CD4-positive, alpha-beta T cell treated with Interleukin-4 for 4 hours (primary cell): ENCODE measurements at regions not wholly inside any gene's neighbourhood (a gene's known extent, or its start where the extent isn't known, plus 50 kb on each side); places are given as distances from the start of the nearest gene placed in this dataset.

Source experiments
- DNase-seq: peaks from one replicate; pipeline ENCODE4 v3.0.0-alpha.2; 2020

GRCh38 chr3:124201786-124202185, 209.9 kb upstream of the ROPN1 start:
- no peak for DNase-seq

DNA sequence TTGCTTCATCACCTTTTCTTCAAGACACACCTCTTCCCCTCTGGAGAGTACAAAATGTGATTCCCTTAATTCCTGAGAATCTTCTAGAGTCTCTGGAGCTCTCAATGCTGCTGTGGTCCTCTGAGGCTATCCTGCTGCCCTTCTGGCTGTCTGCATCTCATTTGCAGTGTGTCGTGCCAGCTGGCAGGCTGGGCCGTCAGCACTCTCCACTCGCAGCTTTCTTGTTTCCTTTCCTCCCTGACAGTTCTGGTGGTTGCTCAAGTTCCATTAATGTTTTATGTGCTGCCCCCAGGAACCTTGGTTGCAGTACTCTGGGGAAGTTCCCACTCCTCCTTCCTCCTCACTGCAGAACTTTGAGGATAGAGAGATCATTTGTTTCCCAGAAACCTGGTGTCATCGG, 210.8 kb upstream of the ROPN1 start:
- DNase-seq: no peak

DNA sequence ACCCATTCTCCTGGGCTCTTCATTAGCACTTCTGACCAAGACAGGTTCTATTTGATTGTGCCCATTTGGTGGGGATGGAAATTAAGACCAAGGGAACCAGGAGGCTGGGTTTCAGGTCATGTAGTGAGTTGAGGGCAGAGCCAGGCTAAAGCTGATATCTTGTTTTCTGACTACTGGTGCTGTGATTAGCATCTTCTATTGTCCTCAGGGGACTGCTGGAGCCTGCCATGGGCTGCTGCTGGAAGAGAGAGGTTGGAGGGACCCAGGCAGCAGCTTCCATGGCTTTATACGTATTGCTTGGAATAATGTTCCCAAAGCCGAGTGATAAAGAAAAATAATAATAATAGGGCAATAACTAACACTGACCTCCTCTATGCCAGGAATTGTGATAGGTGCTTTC, 211.4 kb upstream of the ROPN1 start:
- no peak for DNase-seq

DNA sequence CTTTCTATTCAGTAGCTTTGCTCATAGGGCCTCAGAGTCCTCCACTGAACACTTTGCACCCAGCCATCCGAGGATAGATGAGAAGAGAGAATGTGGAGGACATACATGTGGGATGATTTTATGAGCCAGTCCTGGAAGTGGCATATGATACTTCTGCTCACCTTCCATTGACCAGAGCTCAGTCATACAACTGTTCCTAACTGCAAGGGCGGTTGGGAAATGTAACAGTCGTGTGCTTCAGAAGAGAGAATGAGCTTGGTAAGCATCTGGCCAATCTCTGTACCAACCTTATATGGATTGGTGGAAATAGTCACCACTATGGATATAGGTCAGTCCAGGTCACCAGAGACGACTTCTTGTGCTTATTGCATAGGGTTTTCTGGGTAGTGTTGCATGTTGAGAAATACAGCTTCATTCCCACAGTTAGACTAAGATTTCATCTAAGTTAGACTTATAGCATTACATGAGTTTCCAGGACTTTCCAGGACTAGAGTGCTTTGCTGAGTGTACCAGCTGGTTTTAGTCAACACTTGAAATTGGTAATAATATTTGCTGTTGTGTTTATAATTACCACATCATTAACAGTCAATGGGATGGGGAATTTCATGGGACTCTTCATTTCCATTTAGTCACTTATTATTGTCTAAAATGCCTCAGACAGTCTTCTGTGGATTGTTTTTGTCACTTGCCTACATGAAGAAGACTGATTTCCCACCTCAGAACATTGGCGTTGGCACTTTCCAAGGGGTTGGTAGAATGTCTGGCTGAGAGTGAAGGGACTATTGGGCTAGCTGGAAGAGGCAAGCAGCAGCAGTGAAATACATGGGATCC, 214.5 kb upstream of the ROPN1 start:
- DNase-seq: no peak

GRCh38 chr3:124207077-124207476, 215.2 kb upstream of the ROPN1 start:
- no peak for DNase-seq

DNA sequence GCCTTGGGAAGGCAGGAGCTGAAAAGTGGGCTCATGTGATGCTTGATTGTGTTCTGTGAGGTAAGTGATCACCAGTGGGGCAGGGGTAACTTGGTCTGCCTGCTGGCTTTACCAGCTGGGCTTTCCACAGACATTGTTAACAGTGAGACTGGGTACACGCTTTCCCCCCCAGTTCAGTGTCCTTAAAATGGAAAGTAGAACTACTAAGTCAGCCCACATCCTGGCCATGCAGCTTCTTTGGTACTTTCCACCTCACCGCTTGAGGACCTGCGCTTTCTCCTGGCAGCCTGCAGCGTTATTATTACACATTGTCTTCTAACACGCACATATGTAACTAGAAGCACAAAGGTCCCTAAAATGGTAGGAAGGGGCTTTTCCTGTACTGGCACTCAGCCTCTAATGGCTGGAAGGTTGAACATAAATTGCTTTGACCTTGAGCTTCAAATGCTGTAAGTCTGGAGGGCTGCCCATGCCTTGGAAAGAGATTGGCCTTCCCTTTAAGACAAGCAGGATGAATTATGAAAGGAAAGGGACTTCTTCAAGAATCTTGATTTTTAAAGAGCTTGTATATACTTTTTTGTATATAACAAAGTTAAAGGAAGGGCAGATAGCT, 216.1 kb upstream of the ROPN1 start:
- DNase-seq: no peak

GRCh38 chr3:124209426-124209825, 217.5 kb upstream of the ROPN1 start:
- DNase-seq: no peak

DNA sequence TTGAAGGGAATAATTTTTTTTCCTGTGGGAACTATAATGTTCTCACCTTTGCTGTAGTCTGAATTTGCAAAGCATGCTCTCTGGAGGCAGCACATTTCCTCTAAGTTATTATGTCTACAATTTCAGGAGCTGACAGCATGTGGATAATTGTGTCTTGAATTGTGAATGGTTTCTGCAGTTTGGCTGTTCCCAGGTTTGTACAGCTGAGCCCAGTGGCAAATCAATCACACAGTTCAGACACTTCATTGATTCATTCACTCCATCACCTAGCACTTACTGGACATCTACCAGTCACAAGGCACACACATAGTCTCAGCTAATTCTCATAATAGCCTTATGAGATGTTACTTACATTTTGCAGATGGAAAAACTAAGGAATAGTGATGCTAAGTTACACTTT, 219.0 kb upstream of the ROPN1 start:
- DNase-seq: no peak

DNA sequence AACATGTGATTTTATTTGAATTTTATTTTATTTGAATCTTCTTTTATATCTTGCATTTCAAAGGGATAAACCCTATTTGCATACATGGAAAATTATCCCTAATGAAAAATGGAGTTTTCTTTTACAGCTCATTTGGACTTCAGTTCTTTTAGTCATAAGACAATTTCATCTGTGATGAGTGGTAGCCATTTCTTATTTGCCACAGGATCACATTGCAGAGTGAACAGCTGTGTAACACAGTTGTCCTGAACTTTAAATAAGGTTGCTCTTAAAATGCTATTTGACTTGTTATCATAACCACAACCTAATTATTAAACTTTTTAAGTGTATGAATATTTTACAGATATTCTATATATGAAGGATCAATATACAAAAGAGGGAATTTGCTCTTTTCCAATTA, 221.7 kb upstream of the ROPN1 start:
- no peak for DNase-seq

- no peak for DNase-seq
Observed at GRCh38 chr3:124217542-124217941, 225.6 kb upstream of the ROPN1 start.

- no peak for DNase-seq
Observed at GRCh38 chr3:124221422-124221821, 229.5 kb upstream of the ROPN1 start.

DNA sequence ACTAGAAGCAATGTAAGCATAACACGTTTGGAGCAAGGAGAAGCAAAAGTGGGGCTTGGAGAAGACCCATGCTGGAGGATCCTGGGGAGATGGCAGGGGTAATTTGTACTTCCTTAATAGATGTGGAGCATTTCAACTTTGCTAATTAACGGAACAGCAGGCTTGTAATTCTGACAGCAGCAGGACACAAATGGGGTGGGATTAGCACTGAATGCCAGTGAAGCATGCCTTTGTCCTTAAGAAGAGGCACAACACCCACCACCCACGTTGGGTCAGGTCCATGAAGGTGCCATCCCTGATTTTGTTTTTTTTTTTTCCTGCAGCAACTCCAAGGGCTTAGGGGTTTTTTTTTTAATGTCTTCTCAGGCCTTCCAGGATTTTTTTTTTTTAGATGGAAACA, 231.9 kb upstream of the ROPN1 start:
- DNase-seq: no peak

DNA sequence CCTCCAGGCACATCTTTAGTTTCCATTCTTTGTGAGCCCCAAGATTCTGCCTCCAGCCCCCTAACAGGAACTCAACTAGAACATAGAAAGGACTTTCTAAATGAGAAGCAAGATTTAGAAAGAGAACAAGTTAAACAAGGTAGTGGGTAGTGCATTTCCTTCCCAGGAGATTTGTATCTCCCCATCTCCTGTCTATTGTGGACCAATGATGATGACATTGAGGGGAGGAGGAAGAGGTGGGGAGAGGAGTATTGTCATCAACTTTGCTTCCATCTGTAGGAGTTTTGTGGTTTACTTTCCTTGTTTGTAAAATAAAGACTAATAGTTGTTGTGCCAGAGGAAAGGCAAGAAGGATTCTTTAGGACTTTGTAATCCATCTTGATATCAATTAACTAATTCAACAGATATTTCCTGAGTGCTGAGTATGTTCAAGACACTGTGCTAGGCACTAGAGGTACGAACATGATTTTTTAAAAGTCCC, 235.3 kb upstream of the ROPN1 start:
- no peak for DNase-seq

DNA sequence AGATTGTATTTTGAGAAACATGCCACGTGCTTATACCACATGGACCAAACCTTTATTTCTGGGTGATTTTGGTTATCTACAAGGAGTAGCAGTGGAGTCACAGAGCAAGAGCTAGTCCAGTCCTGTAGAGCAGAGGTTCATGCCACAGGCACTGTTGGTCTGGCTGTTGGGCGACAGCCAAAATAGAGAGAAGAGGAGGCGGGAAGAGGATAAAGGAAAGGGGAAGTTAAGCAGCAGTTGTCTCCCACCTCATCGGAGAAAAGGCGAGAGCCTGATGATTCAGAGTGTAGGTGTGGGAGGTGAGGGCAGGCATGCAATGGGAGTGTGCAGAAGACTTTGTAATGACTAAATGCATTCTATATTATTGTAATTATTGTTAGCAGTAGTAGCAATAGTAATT, 237.5 kb upstream of the ROPN1 start:
- no peak for DNase-seq

- no peak for DNase-seq
Observed at GRCh38 chr3:124229836-124230235, 237.9 kb upstream of the ROPN1 start.

DNA sequence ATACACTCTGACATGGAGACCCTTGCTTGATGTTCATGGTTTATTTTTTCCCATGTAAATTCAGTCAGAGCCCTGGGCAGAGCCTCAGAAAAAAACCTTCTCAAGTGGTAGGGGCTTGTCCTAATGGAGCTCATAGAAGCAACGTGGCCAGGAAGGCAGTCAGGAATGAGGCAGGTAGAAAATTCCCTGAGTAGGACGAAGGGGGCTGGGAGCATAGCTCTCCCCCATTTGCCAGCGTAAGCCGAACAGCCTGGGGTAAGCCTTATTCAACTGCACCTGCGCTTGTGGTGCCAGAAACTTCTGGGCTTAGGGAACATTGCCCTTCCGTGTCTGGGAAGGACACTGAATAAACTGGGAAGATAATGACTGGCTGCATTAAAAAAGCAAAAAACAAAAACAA, 238.5 kb upstream of the ROPN1 start:
- no peak for DNase-seq

GRCh38 chr3:124230998-124231397, 239.1 kb upstream of the ROPN1 start:
- no peak for DNase-seq

DNA sequence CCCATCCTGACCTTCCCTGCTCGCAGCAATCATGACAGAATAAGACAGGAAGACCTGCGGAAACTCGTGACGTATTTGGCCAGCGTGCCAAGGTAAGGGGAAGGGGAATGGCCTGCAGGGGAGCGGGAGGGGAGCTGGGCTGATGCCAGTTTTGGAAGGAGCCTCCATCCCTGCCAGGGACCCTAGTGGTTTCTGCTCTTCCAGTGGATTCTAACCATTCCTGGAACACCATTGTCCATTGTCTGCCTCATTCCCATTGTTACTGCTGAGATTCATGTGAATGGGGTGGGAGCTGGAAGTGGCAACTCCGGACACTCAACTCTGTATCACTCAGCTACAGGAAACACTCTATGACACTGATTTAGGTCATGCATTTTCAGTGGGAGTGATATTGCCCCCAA, 242.9 kb upstream of the ROPN1 start:
- DNase-seq: no peak

DNA sequence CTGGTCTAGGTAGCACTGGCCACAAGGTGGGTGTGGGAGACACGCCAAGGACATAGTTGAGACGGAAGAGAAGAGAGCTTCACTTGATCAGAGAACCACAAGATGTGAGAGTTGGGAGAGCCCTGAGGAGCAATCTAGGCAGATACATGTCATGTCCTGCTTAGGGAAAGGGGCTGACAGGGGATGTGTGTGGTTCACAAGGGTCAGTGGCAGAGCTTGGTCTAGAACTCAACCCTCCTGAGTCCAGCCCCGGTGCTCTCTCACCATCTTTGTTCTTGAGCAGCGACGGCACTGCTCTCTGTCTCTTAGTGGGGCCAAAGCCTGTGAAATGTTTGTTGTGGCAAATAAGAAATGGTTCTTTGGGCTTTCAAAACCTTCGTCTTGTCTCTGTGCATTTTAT, 243.5 kb upstream of the ROPN1 start:
- DNase-seq: no peak

DNA sequence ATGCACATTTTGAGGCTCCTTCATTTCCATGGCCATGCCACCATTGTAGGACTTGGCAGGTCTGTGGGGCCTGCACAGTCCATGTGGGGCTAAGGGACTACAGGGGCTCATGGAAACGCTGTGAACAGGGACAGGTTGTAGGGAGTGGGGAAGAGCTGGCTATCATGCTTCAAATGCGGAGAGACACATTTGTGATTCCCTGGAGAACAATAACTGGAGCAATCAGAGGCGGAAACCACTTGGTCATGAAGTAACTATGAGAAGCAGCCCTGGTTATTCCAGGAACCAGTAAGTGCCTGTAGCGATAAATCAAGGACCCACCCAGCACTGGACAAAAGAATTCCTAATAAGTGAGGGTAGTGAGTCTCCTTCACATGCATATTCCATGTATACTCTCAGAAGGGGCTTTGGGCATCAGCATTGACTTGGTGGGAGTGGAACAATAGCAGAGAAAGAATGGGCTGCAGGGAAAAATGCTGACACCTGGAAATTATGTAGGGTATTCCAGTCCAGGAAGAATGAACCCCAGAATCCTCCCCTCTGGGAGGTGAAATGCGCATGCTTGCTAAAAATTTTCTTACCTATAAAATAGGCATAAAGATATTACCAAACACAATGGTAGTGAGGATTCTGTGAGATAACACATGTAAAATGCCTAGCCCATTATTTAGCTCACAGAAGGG, 251.4 kb upstream of the ROPN1 start:
- no peak for DNase-seq

GRCh38 chr3:124246376-124246775, 254.5 kb upstream of the ROPN1 start:
- DNase-seq: no peak

DNA sequence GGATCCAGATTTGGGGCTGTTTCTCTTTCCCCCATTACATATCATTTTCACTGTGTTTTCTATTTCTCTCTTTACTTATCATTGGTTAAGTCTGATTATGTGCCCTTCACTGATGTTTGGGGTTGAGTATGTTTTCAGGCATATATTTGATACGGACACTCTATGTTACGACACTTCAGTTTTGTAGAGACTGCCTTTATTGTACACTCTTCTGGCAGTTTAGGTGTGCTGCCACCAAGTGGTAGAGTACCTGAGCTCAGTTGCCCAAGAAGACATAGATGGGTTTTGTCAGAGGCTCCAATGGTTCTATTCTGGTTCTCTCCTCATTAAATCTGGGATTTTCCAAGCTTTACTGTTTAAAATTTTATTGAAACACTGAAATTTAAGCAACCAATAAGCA, 255.0 kb upstream of the ROPN1 start:
- no peak for DNase-seq

- DNase-seq: no peak
Observed at GRCh38 chr3:124248471-124249028, 256.6 kb upstream of the ROPN1 start.

DNA sequence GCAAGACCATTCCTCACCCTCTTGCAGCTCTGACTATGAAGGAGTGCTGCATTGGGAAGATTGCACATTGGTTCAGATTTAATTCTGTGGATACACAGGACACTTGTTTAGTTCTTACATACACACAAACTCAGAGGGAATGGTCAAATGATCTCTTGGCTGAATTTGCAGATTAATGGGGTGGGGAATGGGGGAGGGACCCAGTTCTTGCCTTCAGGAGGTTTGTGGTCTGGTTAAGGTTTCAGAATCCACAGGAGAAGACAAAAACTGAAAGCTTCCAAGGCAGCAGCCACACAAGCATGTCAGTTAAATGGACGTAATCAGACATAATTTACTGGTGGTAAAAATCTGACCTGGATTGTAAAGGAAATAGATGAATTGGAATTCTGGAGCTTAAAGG, 257.1 kb upstream of the ROPN1 start:
- DNase-seq: no peak
